K562 (cell line): ENCODE measurements at regions not wholly inside any gene's neighbourhood (a gene's known extent, or its start where the extent isn't known, plus 50 kb on each side); places are given as distances from the start of the nearest gene placed in this dataset.

Source experiments
- XRCC4 ChIP-seq: IDR thresholded peaks from one replicate; pipeline ENCODE4 v1.6.1; 2011; ENCODE audit not compliant: insufficient read depth, insufficient read length; ENCODE audit errors: extremely low read depth
- TF ChIP-seq, protein P1 (sequence below): fragments of 200-600 bp; sonication (generic); IDR thresholded peaks from one replicate; pipeline ENCODE4 v1.6.1; 2012; ENCODE audit warnings: mild to moderate bottlenecking, low read depth, low read length, inconsistent platforms

DNA sequence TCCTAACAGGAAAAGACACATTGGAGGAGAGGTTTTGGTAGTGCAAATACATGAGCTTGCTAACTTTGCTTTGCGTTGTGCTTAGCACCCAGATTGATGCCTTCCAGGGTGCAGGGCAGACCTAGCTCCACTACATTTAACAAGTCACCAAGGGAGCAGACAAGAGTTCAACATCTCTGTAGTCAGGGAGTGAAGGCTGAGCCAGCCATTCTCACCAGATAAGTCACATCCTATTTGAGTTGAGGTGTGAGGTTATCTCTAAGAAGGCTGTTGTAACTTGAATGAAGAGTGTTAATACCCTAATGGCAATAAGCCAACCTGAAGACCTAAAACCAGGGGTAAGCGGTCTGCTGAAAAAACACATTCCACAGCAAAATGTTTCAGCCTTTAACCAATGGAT, 69.6 kb upstream of the DSEL start:
- TF ChIP-seq XRCC4 = no peak
- TF ChIP-seq, protein P1, sequence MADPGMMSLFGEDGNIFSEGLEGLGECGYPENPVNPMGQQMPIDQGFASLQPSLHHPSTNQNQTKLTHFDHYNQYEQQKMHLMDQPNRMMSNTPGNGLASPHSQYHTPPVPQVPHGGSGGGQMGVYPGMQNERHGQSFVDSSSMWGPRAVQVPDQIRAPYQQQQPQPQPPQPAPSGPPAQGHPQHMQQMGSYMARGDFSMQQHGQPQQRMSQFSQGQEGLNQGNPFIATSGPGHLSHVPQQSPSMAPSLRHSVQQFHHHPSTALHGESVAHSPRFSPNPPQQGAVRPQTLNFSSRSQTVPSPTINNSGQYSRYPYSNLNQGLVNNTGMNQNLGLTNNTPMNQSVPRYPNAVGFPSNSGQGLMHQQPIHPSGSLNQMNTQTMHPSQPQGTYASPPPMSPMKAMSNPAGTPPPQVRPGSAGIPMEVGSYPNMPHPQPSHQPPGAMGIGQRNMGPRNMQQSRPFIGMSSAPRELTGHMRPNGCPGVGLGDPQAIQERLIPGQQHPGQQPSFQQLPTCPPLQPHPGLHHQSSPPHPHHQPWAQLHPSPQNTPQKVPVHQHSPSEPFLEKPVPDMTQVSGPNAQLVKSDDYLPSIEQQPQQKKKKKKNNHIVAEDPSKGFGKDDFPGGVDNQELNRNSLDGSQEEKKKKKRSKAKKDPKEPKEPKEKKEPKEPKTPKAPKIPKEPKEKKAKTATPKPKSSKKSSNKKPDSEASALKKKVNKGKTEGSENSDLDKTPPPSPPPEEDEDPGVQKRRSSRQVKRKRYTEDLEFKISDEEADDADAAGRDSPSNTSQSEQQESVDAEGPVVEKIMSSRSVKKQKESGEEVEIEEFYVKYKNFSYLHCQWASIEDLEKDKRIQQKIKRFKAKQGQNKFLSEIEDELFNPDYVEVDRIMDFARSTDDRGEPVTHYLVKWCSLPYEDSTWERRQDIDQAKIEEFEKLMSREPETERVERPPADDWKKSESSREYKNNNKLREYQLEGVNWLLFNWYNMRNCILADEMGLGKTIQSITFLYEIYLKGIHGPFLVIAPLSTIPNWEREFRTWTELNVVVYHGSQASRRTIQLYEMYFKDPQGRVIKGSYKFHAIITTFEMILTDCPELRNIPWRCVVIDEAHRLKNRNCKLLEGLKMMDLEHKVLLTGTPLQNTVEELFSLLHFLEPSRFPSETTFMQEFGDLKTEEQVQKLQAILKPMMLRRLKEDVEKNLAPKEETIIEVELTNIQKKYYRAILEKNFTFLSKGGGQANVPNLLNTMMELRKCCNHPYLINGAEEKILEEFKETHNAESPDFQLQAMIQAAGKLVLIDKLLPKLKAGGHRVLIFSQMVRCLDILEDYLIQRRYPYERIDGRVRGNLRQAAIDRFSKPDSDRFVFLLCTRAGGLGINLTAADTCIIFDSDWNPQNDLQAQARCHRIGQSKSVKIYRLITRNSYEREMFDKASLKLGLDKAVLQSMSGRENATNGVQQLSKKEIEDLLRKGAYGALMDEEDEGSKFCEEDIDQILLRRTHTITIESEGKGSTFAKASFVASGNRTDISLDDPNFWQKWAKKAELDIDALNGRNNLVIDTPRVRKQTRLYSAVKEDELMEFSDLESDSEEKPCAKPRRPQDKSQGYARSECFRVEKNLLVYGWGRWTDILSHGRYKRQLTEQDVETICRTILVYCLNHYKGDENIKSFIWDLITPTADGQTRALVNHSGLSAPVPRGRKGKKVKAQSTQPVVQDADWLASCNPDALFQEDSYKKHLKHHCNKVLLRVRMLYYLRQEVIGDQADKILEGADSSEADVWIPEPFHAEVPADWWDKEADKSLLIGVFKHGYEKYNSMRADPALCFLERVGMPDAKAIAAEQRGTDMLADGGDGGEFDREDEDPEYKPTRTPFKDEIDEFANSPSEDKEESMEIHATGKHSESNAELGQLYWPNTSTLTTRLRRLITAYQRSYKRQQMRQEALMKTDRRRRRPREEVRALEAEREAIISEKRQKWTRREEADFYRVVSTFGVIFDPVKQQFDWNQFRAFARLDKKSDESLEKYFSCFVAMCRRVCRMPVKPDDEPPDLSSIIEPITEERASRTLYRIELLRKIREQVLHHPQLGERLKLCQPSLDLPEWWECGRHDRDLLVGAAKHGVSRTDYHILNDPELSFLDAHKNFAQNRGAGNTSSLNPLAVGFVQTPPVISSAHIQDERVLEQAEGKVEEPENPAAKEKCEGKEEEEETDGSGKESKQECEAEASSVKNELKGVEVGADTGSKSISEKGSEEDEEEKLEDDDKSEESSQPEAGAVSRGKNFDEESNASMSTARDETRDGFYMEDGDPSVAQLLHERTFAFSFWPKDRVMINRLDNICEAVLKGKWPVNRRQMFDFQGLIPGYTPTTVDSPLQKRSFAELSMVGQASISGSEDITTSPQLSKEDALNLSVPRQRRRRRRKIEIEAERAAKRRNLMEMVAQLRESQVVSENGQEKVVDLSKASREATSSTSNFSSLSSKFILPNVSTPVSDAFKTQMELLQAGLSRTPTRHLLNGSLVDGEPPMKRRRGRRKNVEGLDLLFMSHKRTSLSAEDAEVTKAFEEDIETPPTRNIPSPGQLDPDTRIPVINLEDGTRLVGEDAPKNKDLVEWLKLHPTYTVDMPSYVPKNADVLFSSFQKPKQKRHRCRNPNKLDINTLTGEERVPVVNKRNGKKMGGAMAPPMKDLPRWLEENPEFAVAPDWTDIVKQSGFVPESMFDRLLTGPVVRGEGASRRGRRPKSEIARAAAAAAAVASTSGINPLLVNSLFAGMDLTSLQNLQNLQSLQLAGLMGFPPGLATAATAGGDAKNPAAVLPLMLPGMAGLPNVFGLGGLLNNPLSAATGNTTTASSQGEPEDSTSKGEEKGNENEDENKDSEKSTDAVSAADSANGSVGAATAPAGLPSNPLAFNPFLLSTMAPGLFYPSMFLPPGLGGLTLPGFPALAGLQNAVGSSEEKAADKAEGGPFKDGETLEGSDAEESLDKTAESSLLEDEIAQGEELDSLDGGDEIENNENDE = no peak
